ENCODE measurements at regions not wholly inside any gene's neighbourhood (a gene's known extent, or its start where the extent isn't known, plus 50 kb on each side); places are given as distances from the start of the nearest gene placed in this dataset.

- TF ChIP-seq EZH2phosphoT487 (IDR thresholded peaks at IDR 0.05; ENCODE audit: borderline replicate concordance, low read depth) (no peak), GABPA (IDR thresholded peaks at IDR 0.05; ENCODE audit: low read depth) (no peak), FOXM1 (IDR thresholded peaks at IDR 0.05; ENCODE audit: low read depth) (no peak), CTCF (IDR thresholded peaks at IDR 0.05) (no peak), JUND (IDR thresholded peaks at IDR 0.05) (no peak)
Observed at GRCh38 chr6:76135481-76135880, 63.0 kb upstream of the IMPG1 start.

Data from SK-N-SH (cell line).